HG02852 (cell line): ENCODE measurements at regions not wholly inside any gene's neighbourhood (a gene's known extent, or its start where the extent isn't known, plus 50 kb on each side); places are given as distances from the start of the nearest gene placed in this dataset.

Experiments
- ATAC-seq: cut with Tn5 transposase; IDR thresholded peaks from one replicate; pipeline ENCODE4 v1.9.1; 2021; ENCODE audit warnings: mild to moderate bottlenecking, moderate library complexity; ENCODE audit not compliant: unreplicated experiment

- ATAC-seq, result no peak
Observed at GRCh38 chr2:215772634-215773563, 240.5 kb downstream of the MREG start.

GRCh38 chr2:215772003-215772402, 241.3 kb downstream of the MREG start:
- ATAC-seq, result no peak

DNA sequence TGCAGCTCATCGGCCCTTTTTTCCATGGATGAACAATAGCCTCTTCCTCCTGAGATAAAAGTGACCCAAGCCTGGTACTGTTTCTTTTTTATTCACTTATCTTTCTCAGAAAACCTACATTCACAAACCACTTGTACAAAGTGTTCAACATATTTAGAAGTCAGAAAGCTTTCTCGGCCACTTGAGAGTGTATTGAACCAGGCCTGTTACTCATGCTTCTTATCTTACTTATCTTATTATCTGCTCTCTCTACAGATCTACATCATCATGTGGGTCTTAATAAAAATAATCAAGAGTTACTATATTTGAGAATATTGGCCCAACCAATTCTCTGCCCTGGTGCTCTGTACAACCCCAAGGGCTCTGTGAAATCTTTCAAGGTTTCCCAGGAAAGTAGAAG, 242.1 kb downstream of the MREG start:
- ATAC-seq, result no peak

- ATAC-seq, result no peak
Observed at GRCh38 chr2:215770668-215771067, 242.7 kb downstream of the MREG start.

DNA sequence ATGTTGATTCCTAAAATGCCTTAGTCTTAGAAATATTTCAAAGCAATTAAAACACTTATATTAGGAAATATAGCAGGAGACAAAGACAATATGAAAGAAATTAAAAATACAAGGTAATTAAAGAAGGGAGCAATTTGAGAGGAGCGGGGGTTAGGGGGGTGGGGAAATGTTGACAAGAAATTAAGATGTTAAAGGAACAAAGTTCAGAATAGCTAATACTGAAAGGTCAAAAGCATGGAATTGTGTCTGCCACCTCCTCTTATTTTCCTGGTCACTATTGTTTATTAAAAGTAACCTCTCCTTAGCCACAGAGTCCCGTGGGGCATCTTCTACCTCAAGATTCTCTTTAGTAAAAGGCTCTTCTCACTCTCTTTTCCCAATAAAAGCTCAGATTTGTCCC, 244.1 kb downstream of the MREG start:
- ATAC-seq, result no peak

GRCh38 chr2:215767625-215768024, 245.7 kb downstream of the MREG start:
- no peak for ATAC-seq

DNA sequence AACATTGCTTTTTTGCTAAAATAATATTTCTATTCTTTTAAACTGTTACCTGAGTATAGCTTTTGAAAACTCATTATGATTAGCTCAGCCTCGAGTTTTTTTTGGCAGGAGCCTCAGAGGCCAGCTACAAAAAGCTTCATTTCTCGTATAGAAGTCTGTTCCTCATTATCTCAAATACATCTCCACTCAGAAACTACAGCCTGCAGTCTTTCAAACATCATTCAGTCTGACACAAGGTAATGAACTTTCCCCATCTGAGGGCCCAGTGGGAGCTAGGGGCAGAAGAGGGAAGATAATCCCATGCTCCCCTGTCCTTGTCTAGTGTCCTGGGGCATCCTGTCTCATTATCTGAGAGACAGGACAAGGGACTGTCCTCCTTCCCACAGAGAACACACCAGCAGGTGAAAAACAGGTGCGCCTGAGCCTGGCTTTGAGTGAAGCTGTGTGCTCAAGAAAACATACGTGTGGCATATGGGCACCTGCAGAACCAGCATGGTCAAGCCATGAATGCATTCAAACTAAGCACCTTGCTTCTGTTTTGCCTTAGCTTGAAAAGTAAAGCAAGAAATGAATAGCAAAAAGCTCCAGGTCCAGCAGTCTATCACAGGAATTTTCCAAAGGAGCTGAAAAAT, 247.5 kb downstream of the MREG start:
- no peak for ATAC-seq

- ATAC-seq, result no peak
Observed at GRCh38 chr2:215764441-215765048, 248.8 kb downstream of the MREG start.

GRCh38 chr2:215760557-215760956, 252.8 kb downstream of the MREG start:
- ATAC-seq, result no peak

- no peak for ATAC-seq
Observed at GRCh38 chr2:215760091-215760490, 253.3 kb downstream of the MREG start.

GRCh38 chr2:215758691-215759090, 254.7 kb downstream of the MREG start:
- no peak for ATAC-seq

DNA sequence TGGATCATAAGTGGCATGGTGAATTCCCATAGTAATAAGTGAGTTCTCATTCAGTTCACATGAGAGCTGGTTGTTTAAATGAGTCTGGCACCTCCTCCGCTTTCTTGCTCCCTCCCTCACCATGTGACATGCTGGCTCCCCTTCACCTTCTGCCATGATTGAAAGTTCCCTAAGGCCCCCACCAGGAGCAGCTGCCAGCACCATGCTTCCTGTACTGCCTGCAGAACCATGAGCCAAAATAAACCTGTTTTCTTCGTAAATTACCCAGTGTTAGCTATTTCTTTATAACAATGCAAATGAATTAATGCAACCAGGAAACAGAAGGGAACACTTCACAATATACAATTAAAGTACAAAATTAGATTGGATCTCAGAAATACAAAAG, 257.0 kb downstream of the MREG start:
- ATAC-seq, result no peak

DNA sequence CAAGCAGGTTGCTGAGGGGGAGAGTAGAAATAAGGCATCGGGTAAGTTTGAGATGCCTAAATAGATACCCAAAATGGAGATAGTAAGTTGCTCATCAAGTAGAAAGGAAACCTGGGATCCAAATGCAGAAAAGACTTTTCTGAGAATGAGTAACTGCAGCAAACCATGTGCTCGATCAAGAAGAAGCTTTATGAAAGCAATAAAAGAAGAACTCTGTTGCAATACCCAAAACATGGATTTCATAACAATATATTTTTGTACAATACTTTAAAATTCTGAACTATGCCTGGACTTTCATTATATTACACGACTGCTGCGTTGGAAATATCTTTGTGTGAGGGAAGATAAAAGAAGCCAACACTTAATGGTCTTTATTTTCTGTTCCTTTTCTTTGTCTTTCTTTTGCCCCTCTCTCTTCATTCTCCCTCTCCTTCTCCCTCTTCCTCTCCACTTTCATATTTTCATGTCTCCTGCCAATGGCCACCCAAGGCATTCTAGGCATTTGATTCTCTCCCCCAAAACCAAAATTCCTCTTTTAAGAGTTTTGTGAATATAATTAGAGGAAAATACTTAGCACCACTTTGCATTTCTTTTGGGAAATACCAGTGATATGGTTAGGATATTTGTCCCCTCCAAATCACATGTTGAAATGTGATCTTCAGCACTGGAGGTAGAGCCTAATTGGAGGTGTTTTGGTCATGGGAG, 257.6 kb downstream of the MREG start:
- no peak for ATAC-seq

DNA sequence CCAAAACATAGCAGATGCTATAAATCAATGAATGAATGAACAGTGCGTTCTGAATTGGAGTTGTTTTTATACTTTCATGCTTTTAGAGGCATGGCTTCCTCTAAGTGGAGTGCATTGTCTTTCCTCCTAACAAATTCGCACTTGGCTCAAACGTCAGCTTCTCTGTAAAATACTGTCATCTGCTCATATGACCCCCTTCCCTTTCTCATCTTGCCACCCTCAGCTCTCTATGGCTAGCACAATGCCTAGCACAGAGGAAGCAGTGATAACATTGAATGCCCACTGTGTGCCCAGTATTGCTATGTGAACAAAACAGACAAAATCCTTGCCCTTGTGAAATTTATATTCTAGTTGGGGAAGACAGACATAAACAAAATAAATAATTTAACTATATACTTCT, 258.8 kb downstream of the MREG start:
- ATAC-seq, result no peak

DNA sequence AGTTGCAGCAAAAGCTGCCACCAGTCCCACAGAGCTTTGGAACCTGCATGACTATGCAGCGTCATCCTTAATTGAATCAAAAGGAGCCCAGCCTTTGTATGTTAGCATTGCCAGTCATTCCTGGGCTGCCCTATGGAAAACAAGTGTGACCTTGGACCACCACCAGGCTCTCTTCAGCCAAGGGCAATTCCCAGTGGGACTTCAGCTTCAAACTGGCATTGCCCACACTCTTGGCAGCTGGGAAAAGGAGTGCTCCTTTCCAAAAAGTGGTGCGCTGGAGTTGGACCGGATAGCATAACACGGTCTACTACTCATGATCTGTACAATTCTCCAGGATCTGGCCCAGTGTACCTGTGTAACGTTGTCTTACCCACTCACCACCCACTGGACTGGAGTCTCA, 259.5 kb downstream of the MREG start:
- no peak for ATAC-seq

DNA sequence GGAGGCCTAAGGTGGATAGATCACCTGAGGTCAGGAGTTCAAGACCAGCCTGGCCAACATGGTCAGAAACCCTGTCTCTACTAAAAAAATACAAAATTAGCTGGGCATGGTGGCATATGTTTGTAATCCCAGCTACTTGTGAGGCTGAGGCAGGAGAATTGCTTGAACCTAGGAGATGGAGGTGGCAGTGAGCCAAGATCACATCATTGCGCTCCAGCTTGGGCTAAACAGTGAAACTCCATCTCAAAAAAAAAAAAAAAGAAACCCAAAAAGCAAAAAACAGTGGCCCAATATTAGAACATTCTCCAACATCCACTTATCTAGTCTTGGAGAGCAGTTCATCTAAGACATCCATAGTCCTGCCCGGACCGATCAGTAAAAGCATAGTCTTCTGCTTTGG, 260.4 kb downstream of the MREG start:
- no peak for ATAC-seq

DNA sequence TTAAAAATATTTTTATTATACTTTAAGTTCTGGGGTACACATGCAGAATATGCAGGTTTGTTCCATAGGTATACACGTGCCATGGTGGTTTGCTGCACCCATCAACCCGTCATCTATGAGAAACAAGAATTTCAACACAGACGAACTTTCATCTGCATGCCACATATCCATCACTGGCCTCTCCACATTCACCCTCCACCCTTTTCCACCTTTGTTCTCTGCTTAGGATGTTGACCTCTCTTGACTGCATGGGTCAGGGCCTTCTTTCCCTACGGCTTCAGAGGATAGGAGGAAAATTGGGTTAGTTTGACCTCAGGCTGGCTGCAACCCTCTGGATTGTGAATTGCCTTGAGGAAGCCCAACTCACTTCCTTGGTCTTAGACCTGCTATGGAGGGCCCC, 260.9 kb downstream of the MREG start:
- ATAC-seq, result no peak

DNA sequence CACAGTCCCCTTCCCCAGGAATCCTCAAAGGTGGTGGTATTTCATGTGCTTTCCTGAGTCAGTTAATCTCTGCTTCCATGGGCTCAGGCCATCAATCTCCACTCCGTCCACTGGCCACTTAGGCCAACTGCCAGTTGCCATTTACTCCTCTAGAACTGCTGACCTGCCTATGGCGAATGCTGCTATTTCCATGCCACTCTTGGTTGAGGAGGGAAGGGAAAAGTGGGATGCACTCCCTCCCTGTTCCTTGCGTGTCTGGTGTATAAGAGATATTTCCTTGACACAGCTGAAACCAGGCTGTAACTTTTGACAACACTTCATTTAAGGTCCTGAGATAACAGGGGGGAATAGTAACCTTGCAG, 261.5 kb downstream of the MREG start:
- ATAC-seq, result no peak

GRCh38 chr2:215751200-215751910, 262.0 kb downstream of the MREG start:
- no peak for ATAC-seq

DNA sequence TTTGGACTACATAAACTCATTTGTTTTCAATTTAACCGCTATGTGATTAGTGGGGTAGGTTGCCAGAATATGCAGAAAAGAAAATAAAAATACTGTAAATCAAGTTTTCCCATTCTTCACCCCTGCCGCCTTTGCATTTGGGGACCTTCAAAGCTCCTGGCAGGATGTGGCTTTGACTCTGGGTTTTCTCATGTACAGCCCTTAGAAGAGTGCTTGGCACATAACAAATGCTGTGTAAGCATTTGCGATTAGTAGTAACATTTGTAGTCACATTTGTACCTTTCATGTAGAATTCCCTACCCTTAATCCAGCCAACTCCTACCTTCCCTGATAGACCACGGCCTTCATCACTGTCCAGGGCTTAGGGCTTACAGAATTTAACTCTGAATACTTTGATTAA, 262.6 kb downstream of the MREG start:
- no peak for ATAC-seq
